Esophagus squamous epithelium (tissue), 4 donors: ENCODE measurements at regions not wholly inside any gene's neighbourhood (a gene's known extent, or its start where the extent isn't known, plus 50 kb on each side); places are given as distances from the start of the nearest gene placed in this dataset.

Experiments
- POLR2A ChIP-seq, 4 donors: fragments of 450-650 bp; IDR thresholded peaks; one replicate each; pipeline ENCODE4 v1.6.1; 2017; ENCODE audit warnings: antibody characterized with exemption in 4 of 4, mild to moderate bottlenecking in 4 of 4, moderate library complexity in 3 of 4
- TF ChIP-seq, protein P1 (sequence below), 6 experiments: fragments of 450-650 bp in 4 of 6; fragments of 200-600 bp in 2 of 6; sonication (generic) in 2 of 6; IDR thresholded peaks; one replicate each; pipeline ENCODE4 v1.5.1; 2016 to 2019; ENCODE audit warnings: antibody characterized with exemption in 6 of 6, mild to moderate bottlenecking in 4 of 6, moderate library complexity in 4 of 6

DNA sequence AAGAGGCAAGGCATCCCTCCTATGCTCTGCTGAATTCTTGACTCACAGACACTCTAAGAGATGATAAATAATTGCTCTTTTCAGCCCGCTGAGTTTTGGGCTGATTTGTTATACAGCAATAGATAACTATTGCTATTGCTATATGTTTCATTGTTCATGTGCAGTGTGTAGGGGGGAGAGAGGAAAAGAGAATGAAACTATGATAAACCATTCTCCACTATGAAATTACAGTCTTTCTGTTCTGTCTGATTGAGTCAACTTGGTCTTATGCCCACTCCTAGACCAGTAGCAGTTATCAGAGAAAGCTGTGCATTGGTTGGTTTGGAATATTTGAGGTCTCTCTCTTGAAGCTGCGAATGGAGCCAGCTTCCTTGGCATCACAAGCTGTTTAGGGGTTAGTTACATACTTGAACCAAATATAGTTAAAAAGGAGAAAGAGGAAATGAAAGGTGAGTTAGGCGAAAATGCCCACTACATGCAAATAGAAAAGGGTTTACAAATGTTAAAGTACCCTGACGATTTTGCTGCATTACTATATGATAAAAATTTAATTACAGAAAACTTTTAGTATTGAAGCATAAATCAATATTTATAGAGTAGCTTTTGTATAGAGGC lies 136.3 kb upstream of the ACTBL2 start:
- TF ChIP-seq, protein P1, sequence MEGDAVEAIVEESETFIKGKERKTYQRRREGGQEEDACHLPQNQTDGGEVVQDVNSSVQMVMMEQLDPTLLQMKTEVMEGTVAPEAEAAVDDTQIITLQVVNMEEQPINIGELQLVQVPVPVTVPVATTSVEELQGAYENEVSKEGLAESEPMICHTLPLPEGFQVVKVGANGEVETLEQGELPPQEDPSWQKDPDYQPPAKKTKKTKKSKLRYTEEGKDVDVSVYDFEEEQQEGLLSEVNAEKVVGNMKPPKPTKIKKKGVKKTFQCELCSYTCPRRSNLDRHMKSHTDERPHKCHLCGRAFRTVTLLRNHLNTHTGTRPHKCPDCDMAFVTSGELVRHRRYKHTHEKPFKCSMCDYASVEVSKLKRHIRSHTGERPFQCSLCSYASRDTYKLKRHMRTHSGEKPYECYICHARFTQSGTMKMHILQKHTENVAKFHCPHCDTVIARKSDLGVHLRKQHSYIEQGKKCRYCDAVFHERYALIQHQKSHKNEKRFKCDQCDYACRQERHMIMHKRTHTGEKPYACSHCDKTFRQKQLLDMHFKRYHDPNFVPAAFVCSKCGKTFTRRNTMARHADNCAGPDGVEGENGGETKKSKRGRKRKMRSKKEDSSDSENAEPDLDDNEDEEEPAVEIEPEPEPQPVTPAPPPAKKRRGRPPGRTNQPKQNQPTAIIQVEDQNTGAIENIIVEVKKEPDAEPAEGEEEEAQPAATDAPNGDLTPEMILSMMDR (IDR thresholded peaks at IDR 0.05), result no peak
- no peak for TF ChIP-seq POLR2A (IDR thresholded peaks at IDR 0.05)
